OCI-LY1 (cell line): ENCODE measurements at regions not wholly inside any gene's neighbourhood (a gene's known extent, or its start where the extent isn't known, plus 50 kb on each side); places are given as distances from the start of the nearest gene placed in this dataset.

Experiments used
- H2AFZ ChIP-seq: fragments of 200-600 bp; sonication (generic), shearing (Covaris generic); 2 replicates; pipeline ENCODE4 v1.6.0; 2014; ENCODE audit warnings: antibody characterized with exemption, mild to moderate bottlenecking, low read length
- H3F3A ChIP-seq: fragments of 200-600 bp; sonication (generic), shearing (Covaris generic); 2 replicates; pipeline ENCODE4 v1.6.0; 2014; ENCODE audit warnings: mild to moderate bottlenecking, antibody characterized with exemption, low read length, moderate library complexity; ENCODE audit not compliant: insufficient read depth
- H3K27ac ChIP-seq: fragments of 200-600 bp; sonication (generic); 2 replicates; pipeline ENCODE4 v1.5.1; 2014; ENCODE audit warnings: low read length, mixed run types, mild to moderate bottlenecking, low read depth; ENCODE audit not compliant: poor library complexity, severe bottlenecking
- H3K27me3 ChIP-seq: fragments of 200-600 bp; sonication (generic); 2 replicates; pipeline ENCODE4 v1.6.0; 2014; ENCODE audit warnings: antibody characterized with exemption, mild to moderate bottlenecking, low read length, moderate library complexity; ENCODE audit not compliant: insufficient read depth
- H3K36me3 ChIP-seq: fragments of 200-600 bp; sonication (generic); 2 replicates; pipeline ENCODE4 v1.6.1; 2014; ENCODE audit warnings: mild to moderate bottlenecking, antibody characterized with exemption, low read length, moderate library complexity, mixed read lengths; ENCODE audit not compliant: insufficient read depth
- H3K4me1 ChIP-seq: fragments of 200-600 bp; sonication (generic); 2 replicates; pipeline ENCODE4 v1.5.1; 2014; ENCODE audit warnings: mild to moderate bottlenecking, low read length, moderate library complexity; ENCODE audit not compliant: insufficient read depth, severe bottlenecking
- H3K4me2 ChIP-seq: fragments of 200-600 bp; sonication (generic), shearing (Covaris generic); 2 replicates; pipeline ENCODE4 v1.6.1; 2014; ENCODE audit warnings: low read length
- H3K4me3 ChIP-seq: fragments of 200-600 bp; sonication (generic); 2 replicates; pipeline ENCODE4 v1.5.1; 2014; ENCODE audit warnings: low read length, low read depth, mild to moderate bottlenecking, mixed read lengths; ENCODE audit not compliant: poor library complexity, severe bottlenecking
- H3K79me2 ChIP-seq: fragments of 200-600 bp; shearing (Covaris generic); 2 replicates; pipeline ENCODE4 v1.6.1; 2016; ENCODE audit warnings: mixed run types, low read length, mixed read lengths; ENCODE audit not compliant: insufficient read depth
- H3K9ac ChIP-seq: fragments of 200-600 bp; sonication (generic), shearing (Covaris generic); 2 replicates; pipeline ENCODE4 v1.6.1; 2014; ENCODE audit warnings: mild to moderate bottlenecking, low read length, mixed read lengths
- H3K9me2 ChIP-seq: fragments of 200-600 bp; sonication (generic), shearing (Covaris generic); 2 replicates; pipeline ENCODE4 v1.6.1; 2014; ENCODE audit warnings: low read depth, mild to moderate bottlenecking, low read length, mixed read lengths
- H3K9me3 ChIP-seq: fragments of 200-600 bp; shearing (Covaris generic); 2 replicates; pipeline ENCODE4 v1.6.1; 2014; ENCODE audit warnings: low read length, mixed read lengths
- H4K20me1 ChIP-seq: fragments of 200-600 bp; sonication (generic), shearing (Covaris generic); 2 replicates; pipeline ENCODE4 v1.6.0; 2016; ENCODE audit warnings: mild to moderate bottlenecking, low read length; ENCODE audit not compliant: insufficient read depth
- CTCF ChIP-seq: fragments of 200-600 bp; sonication (generic), shearing (Covaris generic); IDR thresholded peaks from 2 replicates; pipeline ENCODE4 v1.5.1; 2017; ENCODE audit warnings: mild to moderate bottlenecking, antibody characterized with exemption, low read length, moderate library complexity, mixed read lengths
- EZH2 ChIP-seq: fragments of 200-600 bp; sonication (generic), shearing (Covaris generic); IDR thresholded peaks from 2 replicates; pipeline ENCODE4 v1.8.0; 2017; ENCODE audit warnings: borderline replicate concordance, mixed run types, mild to moderate bottlenecking, antibody characterized with exemption, low read length, moderate library complexity, mixed read lengths

GRCh38 chr21:32163386-32163785 is 115.5 kb downstream of the MIS18A start:
- H3K4me2 ChIP-seq, result no peak overlapping the region
- H3K27me3 ChIP-seq, result no peaks in the 10 kb centered on the region
- no peaks in the 10 kb centered on the region for H3K9me3 ChIP-seq
- no peaks in the 10 kb centered on the region for H3K36me3 ChIP-seq
- H3K79me2 ChIP-seq, result no peaks in the 10 kb centered on the region
- H3F3A ChIP-seq, result no peaks in the 10 kb centered on the region
- H2AFZ ChIP-seq, result no peak overlapping the region
- no peak overlapping the region for H3K9ac ChIP-seq
- H3K27ac ChIP-seq, result no peak overlapping the region
- TF ChIP-seq EZH2 (no peak), CTCF (no peak)
- no peak overlapping the region for H3K4me3 ChIP-seq
- no peaks in the 10 kb centered on the region for H3K4me1 ChIP-seq
- no peaks in the 10 kb centered on the region for H3K9me2 ChIP-seq
- no peaks in the 10 kb centered on the region for H4K20me1 ChIP-seq

DNA sequence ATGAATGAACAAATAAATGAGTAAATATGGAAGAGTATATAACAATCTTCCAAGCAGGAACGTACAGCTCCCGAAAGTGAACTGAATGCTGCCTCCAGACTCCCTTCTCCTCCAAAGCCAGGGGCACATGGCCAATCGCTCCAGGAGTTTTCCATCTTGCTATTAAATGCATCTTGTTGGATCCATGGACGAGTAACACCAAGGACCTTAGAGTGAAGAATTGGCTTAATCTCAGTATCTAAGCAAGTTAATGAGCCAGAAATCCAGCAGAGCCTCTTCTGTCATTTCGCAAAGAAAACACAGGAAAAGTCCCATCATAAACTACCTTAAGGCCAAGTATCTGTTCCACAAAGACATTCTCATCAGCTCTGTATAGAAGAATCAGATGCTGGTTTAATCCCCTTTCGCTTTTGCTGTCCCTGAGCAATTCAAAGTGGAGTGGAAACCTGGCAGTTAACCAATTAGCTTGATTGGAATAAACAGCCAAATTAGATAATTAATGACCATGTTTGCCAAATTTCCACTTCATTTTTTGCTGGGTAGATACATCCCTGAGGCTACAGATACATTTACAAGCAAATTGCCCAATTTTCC is 116.0 kb downstream of the MIS18A start:
- H3K4me1 ChIP-seq, result no peaks in the 10 kb centered on the region
- H3K9me3 ChIP-seq, result no peaks in the 10 kb centered on the region
- H3F3A ChIP-seq, result no peaks in the 10 kb centered on the region
- H3K27ac ChIP-seq, result no peak overlapping the region
- H3K36me3 ChIP-seq, result no peaks in the 10 kb centered on the region
- TF ChIP-seq EZH2 (no peak), CTCF (no peak)
- H3K9ac ChIP-seq, result no peak overlapping the region
- no peak overlapping the region for H2AFZ ChIP-seq
- H3K27me3 ChIP-seq, result no peaks in the 10 kb centered on the region
- H3K4me3 ChIP-seq, result no peak overlapping the region
- no peaks in the 10 kb centered on the region for H4K20me1 ChIP-seq
- H3K79me2 ChIP-seq, result no peaks in the 10 kb centered on the region
- H3K4me2 ChIP-seq, result no peak overlapping the region
- H3K9me2 ChIP-seq, result no peaks in the 10 kb centered on the region

GRCh38 chr21:32155226-32155625 is 123.6 kb downstream of the MIS18A start:
- no peak overlapping the region for H3K9ac ChIP-seq
- no peaks in the 10 kb centered on the region for H3K36me3 ChIP-seq
- no peak overlapping the region for H2AFZ ChIP-seq
- TF ChIP-seq EZH2 (no peak), CTCF (no peak)
- no peaks in the 10 kb centered on the region for H3K9me2 ChIP-seq
- no peak overlapping the region for H3K27ac ChIP-seq
- no peak overlapping the region for H3K4me3 ChIP-seq
- H3K4me2 ChIP-seq, result no peak overlapping the region
- H3K9me3 ChIP-seq, result no peaks in the 10 kb centered on the region
- no peaks in the 10 kb centered on the region for H3K4me1 ChIP-seq
- H3K79me2 ChIP-seq, result no peaks in the 10 kb centered on the region
- H4K20me1 ChIP-seq, result no peaks in the 10 kb centered on the region
- no peaks in the 10 kb centered on the region for H3K27me3 ChIP-seq
- H3F3A ChIP-seq, result no peaks in the 10 kb centered on the region
